SK-N-DZ (cell line): ENCODE measurements at regions not wholly inside any gene's neighbourhood (a gene's known extent, or its start where the extent isn't known, plus 50 kb on each side); places are given as distances from the start of the nearest gene placed in this dataset.

ENCODE experiments used
- DNase-seq: peaks from one replicate; pipeline ENCODE4 v3.0.0-alpha.2; 2015; ENCODE audit warnings: low spot score
- small RNA-seq, 2 experiments: library from RNA; depleted of rRNA; stranded (forward); fragments of <200 nt; gene quantifications; one replicate each; pipeline ENCODE3, GENCODE V24; 2014

GRCh38 chrX:36927712-36928111 is 80.5 kb upstream of the FAM47C start:
- DNase-seq: no peak

GRCh38 chrX:36930491-36930890 is 77.7 kb upstream of the FAM47C start:
- no peak for DNase-seq

GRCh38 chrX:36947214-36947613 is 61.0 kb upstream of the FAM47C start:
- DNase-seq: no peak

GRCh38 chrX:36950495-36951253 is 57.5 kb upstream of the FAM47C start:
- no peak for DNase-seq

GRCh38 chrX:36957425-36958328 is 50.5 kb upstream of the FAM47C start:
- DNase-seq: peak; percentile 6

Small RNAs in the stretch of these regions (small RNA-seq; reads per million reads assigned to genes)
- 0 reads per million in 2 experiments for gene BX842568.4
